WTC11 (cell line): ENCODE measurements at regions not wholly inside any gene's neighbourhood (a gene's known extent, or its start where the extent isn't known, plus 50 kb on each side); places are given as distances from the start of the nearest gene placed in this dataset.

Experiments used
- CBFB ChIP-seq: sonication (generic); formaldehyde crosslinking; IDR thresholded peaks from 2 replicates; pipeline ENCODE4 v1.8.1; 2022; ENCODE audit warnings: mild to moderate bottlenecking, low read depth, missing genetic modification reagents
- CREB1 ChIP-seq: sonication (generic); formaldehyde crosslinking; IDR thresholded peaks from 2 replicates; pipeline ENCODE4 v1.8.0; 2023; ENCODE audit warnings: mild to moderate bottlenecking, missing genetic modification reagents
- ELF4 ChIP-seq: sonication (generic); formaldehyde crosslinking; IDR thresholded peaks from 2 replicates; pipeline ENCODE4 v1.8.1; 2022; ENCODE audit warnings: low read depth, mild to moderate bottlenecking, moderate library complexity, missing genetic modification reagents
- GRHL2 ChIP-seq: fragments of 250-450 bp; sonication (Bioruptor Pico); IDR thresholded peaks from 2 replicates; pipeline ENCODE4 v1.8.0; 2022; ENCODE audit warnings: mild to moderate bottlenecking, moderate library complexity; ENCODE audit not compliant: insufficient replicate concordance, severe bottlenecking
- MYBL2 ChIP-seq: sonication (generic); formaldehyde crosslinking; IDR thresholded peaks from 2 replicates; pipeline ENCODE4 v1.8.1; 2023; ENCODE audit warnings: mild to moderate bottlenecking, moderate library complexity, missing genetic modification reagents
- TCF7 ChIP-seq: sonication (generic); formaldehyde crosslinking; IDR thresholded peaks from 2 replicates; pipeline ENCODE4 v1.8.0; 2022; ENCODE audit warnings: mild to moderate bottlenecking, low read depth, missing genetic modification reagents, moderate library complexity
- TEAD4 ChIP-seq: sonication (generic); formaldehyde crosslinking; IDR thresholded peaks from 2 replicates; pipeline ENCODE4 v1.8.0; 2022; ENCODE audit warnings: mild to moderate bottlenecking, missing genetic modification reagents
- TF ChIP-seq, protein P1 (sequence below): sonication (generic); formaldehyde crosslinking; conservative IDR thresholded peaks from 2 replicates; pipeline ENCODE4 v1.8.1; 2022; ENCODE audit warnings: mild to moderate bottlenecking, missing genetic modification reagents
- TF ChIP-seq, protein P2 (sequence below): fragments of 250-450 bp; sonication (Bioruptor Pico); IDR thresholded peaks from 2 replicates; pipeline ENCODE4 v1.9.0; 2021; ENCODE audit warnings: mild to moderate bottlenecking
- TF ChIP-seq, protein P3 (sequence below): sonication (generic); formaldehyde crosslinking; IDR thresholded peaks from 2 replicates; pipeline ENCODE4 v1.8.0; 2022; ENCODE audit warnings: mild to moderate bottlenecking, missing genetic modification reagents
- TF ChIP-seq, protein P4 (sequence below): fragments of 200-600 bp; IDR thresholded peaks from 2 replicates; pipeline ENCODE4 v1.8.0; 2022; ENCODE audit warnings: antibody characterized with exemption
- TF ChIP-seq, protein P5 (sequence below): fragments of 250-450 bp; sonication (Bioruptor Pico); IDR thresholded peaks from 2 replicates; pipeline ENCODE4 v2.1.2; 2022; ENCODE audit warnings: mild to moderate bottlenecking, moderate library complexity
- TF ChIP-seq, protein P6 (sequence below): sonication (generic); formaldehyde crosslinking; IDR thresholded peaks from 2 replicates; pipeline ENCODE4 v1.8.0; 2023; ENCODE audit warnings: missing genetic modification reagents

DNA sequence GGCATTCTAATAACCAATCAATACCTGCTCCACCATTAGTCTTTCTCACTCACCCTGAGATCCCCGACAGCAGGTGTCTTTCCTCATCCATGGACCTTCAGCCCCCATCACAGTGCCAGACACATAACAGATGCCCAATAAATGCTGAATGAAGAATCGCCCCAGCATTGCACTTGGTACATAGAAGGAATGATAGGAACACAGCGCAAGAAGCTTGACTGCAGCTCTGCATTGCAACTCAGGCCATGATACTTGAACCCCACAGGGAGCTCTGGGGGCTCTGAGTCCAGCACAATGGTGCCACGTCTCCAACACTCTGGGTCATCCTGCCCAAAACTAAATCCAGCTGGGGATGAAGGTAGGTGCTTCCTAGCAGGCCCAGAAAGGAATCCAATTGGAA, 355.0 kb upstream of the SLC30A5 start:
- TF ChIP-seq CBFB (CRISPR knock-in tag), result no peak
- TF ChIP-seq, protein P1, sequence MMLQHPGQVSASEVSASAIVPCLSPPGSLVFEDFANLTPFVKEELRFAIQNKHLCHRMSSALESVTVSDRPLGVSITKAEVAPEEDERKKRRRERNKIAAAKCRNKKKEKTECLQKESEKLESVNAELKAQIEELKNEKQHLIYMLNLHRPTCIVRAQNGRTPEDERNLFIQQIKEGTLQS, result no peak
- TF ChIP-seq, protein P2, sequence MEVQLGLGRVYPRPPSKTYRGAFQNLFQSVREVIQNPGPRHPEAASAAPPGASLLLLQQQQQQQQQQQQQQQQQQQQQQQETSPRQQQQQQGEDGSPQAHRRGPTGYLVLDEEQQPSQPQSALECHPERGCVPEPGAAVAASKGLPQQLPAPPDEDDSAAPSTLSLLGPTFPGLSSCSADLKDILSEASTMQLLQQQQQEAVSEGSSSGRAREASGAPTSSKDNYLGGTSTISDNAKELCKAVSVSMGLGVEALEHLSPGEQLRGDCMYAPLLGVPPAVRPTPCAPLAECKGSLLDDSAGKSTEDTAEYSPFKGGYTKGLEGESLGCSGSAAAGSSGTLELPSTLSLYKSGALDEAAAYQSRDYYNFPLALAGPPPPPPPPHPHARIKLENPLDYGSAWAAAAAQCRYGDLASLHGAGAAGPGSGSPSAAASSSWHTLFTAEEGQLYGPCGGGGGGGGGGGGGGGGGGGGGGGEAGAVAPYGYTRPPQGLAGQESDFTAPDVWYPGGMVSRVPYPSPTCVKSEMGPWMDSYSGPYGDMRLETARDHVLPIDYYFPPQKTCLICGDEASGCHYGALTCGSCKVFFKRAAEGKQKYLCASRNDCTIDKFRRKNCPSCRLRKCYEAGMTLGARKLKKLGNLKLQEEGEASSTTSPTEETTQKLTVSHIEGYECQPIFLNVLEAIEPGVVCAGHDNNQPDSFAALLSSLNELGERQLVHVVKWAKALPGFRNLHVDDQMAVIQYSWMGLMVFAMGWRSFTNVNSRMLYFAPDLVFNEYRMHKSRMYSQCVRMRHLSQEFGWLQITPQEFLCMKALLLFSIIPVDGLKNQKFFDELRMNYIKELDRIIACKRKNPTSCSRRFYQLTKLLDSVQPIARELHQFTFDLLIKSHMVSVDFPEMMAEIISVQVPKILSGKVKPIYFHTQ (CRISPR knock-in tag), result no peak
- TF ChIP-seq GRHL2 (CRISPR knock-in tag), result no peak
- TF ChIP-seq, protein P3, sequence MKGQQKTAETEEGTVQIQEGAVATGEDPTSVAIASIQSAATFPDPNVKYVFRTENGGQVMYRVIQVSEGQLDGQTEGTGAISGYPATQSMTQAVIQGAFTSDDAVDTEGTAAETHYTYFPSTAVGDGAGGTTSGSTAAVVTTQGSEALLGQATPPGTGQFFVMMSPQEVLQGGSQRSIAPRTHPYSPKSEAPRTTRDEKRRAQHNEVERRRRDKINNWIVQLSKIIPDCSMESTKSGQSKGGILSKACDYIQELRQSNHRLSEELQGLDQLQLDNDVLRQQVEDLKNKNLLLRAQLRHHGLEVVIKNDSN (CRISPR knock-in tag), result no peak
- no peak for TF ChIP-seq TEAD4 (CRISPR knock-in tag)
- TF ChIP-seq ELF4 (CRISPR knock-in tag), result no peak
- TF ChIP-seq, protein P4, sequence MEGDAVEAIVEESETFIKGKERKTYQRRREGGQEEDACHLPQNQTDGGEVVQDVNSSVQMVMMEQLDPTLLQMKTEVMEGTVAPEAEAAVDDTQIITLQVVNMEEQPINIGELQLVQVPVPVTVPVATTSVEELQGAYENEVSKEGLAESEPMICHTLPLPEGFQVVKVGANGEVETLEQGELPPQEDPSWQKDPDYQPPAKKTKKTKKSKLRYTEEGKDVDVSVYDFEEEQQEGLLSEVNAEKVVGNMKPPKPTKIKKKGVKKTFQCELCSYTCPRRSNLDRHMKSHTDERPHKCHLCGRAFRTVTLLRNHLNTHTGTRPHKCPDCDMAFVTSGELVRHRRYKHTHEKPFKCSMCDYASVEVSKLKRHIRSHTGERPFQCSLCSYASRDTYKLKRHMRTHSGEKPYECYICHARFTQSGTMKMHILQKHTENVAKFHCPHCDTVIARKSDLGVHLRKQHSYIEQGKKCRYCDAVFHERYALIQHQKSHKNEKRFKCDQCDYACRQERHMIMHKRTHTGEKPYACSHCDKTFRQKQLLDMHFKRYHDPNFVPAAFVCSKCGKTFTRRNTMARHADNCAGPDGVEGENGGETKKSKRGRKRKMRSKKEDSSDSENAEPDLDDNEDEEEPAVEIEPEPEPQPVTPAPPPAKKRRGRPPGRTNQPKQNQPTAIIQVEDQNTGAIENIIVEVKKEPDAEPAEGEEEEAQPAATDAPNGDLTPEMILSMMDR, result no peak
- no peak for TF ChIP-seq TCF7 (CRISPR knock-in tag)
- TF ChIP-seq, protein P5, sequence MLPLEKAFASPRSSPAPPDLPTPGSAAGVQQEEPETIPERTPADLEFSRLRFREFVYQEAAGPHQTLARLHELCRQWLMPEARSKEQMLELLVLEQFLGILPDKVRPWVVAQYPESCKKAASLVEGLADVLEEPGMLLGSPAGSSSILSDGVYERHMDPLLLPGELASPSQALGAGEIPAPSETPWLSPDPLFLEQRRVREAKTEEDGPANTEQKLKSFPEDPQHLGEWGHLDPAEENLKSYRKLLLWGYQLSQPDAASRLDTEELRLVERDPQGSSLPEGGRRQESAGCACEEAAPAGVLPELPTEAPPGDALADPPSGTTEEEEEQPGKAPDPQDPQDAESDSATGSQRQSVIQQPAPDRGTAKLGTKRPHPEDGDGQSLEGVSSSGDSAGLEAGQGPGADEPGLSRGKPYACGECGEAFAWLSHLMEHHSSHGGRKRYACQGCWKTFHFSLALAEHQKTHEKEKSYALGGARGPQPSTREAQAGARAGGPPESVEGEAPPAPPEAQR (CRISPR knock-in tag), result no peak
- TF ChIP-seq, protein P6, sequence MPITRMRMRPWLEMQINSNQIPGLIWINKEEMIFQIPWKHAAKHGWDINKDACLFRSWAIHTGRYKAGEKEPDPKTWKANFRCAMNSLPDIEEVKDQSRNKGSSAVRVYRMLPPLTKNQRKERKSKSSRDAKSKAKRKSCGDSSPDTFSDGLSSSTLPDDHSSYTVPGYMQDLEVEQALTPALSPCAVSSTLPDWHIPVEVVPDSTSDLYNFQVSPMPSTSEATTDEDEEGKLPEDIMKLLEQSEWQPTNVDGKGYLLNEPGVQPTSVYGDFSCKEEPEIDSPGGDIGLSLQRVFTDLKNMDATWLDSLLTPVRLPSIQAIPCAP (CRISPR knock-in tag), result no peak
- no peak for TF ChIP-seq CREB1 (CRISPR knock-in tag)
- no peak for TF ChIP-seq MYBL2 (CRISPR knock-in tag)
